OCI-LY7 (cell line): ENCODE measurements at regions not wholly inside any gene's neighbourhood (a gene's known extent, or its start where the extent isn't known, plus 50 kb on each side); places are given as distances from the start of the nearest gene placed in this dataset.

ENCODE experiments used
- EZH2phosphoT487 ChIP-seq: fragments of 200-600 bp; sonication (generic); IDR thresholded peaks from 2 replicates; pipeline ENCODE4 v1.6.1; 2018; ENCODE audit warnings: low read depth, borderline replicate concordance, mild to moderate bottlenecking, mixed run types, antibody characterized with exemption, low read length, moderate library complexity, mixed read lengths
- TF ChIP-seq, protein P1 (sequence below): fragments of 200-600 bp; sonication (generic); conservative IDR thresholded peaks from 2 replicates; pipeline ENCODE4 v1.5.1; 2014; ENCODE audit warnings: mild to moderate bottlenecking, antibody characterized with exemption, low read length, moderate library complexity, mixed read lengths

DNA sequence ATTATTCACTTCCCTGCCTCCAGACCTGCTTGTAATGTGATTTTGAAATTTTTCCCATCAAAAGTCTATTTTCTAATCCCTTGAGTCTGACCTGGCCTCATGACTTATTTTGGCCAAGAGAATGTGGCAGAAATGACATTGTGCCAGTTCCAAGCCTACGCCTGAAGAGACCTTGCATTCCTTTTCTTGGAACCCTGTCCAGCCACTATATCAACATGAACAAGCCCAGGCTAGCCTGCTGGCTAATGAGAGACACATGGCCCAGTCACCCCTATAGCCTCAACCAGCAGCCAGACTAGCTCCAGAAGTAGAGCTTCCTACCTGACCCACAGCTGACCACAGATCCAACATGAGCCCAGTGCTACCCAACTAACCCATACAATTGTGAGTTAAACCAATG is 121.1 kb upstream of the ACP3 start:
- TF ChIP-seq, protein P1, sequence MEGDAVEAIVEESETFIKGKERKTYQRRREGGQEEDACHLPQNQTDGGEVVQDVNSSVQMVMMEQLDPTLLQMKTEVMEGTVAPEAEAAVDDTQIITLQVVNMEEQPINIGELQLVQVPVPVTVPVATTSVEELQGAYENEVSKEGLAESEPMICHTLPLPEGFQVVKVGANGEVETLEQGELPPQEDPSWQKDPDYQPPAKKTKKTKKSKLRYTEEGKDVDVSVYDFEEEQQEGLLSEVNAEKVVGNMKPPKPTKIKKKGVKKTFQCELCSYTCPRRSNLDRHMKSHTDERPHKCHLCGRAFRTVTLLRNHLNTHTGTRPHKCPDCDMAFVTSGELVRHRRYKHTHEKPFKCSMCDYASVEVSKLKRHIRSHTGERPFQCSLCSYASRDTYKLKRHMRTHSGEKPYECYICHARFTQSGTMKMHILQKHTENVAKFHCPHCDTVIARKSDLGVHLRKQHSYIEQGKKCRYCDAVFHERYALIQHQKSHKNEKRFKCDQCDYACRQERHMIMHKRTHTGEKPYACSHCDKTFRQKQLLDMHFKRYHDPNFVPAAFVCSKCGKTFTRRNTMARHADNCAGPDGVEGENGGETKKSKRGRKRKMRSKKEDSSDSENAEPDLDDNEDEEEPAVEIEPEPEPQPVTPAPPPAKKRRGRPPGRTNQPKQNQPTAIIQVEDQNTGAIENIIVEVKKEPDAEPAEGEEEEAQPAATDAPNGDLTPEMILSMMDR = no peak
- TF ChIP-seq EZH2phosphoT487 = no peak
